ENCODE measurements at regions not wholly inside any gene's neighbourhood (a gene's known extent, or its start where the extent isn't known, plus 50 kb on each side); places are given as distances from the start of the nearest gene placed in this dataset.

DNA sequence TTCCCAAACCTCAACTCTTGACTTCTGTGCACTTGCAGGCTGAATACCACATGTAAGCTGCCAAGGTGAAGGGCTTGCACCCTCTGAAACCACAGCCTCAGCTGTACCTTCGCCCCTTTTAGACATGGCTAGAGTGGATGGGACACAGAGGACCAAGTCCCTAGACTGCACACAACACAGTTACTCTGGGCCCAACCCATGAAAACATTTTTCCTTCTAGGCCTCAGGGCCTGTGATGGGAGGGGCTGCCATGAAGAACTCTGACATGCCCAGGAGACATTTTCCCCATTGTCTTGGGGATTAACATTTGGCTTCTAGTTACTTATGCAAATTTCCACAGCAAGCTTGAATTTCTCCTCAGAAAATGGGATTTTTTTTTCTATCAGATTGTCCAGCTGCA lies 331.0 kb upstream of the RGMB start:
- TF ChIP-seq, protein P1, sequence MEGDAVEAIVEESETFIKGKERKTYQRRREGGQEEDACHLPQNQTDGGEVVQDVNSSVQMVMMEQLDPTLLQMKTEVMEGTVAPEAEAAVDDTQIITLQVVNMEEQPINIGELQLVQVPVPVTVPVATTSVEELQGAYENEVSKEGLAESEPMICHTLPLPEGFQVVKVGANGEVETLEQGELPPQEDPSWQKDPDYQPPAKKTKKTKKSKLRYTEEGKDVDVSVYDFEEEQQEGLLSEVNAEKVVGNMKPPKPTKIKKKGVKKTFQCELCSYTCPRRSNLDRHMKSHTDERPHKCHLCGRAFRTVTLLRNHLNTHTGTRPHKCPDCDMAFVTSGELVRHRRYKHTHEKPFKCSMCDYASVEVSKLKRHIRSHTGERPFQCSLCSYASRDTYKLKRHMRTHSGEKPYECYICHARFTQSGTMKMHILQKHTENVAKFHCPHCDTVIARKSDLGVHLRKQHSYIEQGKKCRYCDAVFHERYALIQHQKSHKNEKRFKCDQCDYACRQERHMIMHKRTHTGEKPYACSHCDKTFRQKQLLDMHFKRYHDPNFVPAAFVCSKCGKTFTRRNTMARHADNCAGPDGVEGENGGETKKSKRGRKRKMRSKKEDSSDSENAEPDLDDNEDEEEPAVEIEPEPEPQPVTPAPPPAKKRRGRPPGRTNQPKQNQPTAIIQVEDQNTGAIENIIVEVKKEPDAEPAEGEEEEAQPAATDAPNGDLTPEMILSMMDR (IDR thresholded peaks at IDR 0.05), result no peak
- TF ChIP-seq POLR2A (IDR thresholded peaks at IDR 0.05), result no peak
- no peak for TF ChIP-seq POLR2AphosphoS5 (IDR thresholded peaks at IDR 0.05)
